Activated naive CD8-positive, alpha-beta T cell treated with anti-CD3 and anti-CD28 coated beads for 36 hours (primary cell): ENCODE measurements at regions not wholly inside any gene's neighbourhood (a gene's known extent, or its start where the extent isn't known, plus 50 kb on each side); places are given as distances from the start of the nearest gene placed in this dataset.
"Not testable (repeated sequence)": the region's sequence is repeated elsewhere in the genome, so short reads cannot be mapped to it uniquely, and the experiment has no call there.

Experiments
- DNase-seq: peaks from one replicate; pipeline ENCODE4 v3.0.0; 2021
- H3K27ac Mint-ChIP-seq: one replicate; pipeline ENCODE4 v1.8.0; 2022; ENCODE audit warnings: mild to moderate bottlenecking, moderate library complexity, mixed read lengths
- H3K27me3 Mint-ChIP-seq: one replicate; pipeline ENCODE4 v1.8.0; 2022; ENCODE audit warnings: mild to moderate bottlenecking, mixed read lengths
- H3K36me3 Mint-ChIP-seq: one replicate; pipeline ENCODE4 v1.8.0; 2021; ENCODE audit warnings: mild to moderate bottlenecking, mixed read lengths
- H3K4me1 Mint-ChIP-seq: one replicate; pipeline ENCODE4 v1.8.0; 2021; ENCODE audit warnings: mixed read lengths
- H3K4me3 Mint-ChIP-seq: one replicate; pipeline ENCODE4 v1.8.0; 2022; ENCODE audit warnings: mild to moderate bottlenecking, moderate library complexity, mixed read lengths
- H3K9me3 Mint-ChIP-seq: one replicate; pipeline ENCODE4 v1.8.0; 2022; ENCODE audit warnings: mixed read lengths

- Mint-ChIP-seq H3K4me3 (no peak overlapping the region), H3K4me1 (peaks cover 2% of the 10 kb centered on the region), H3K36me3 (no peaks in the 10 kb centered on the region), H3K9me3 (no peaks in the 10 kb centered on the region), H3K27me3 (no peaks in the 10 kb centered on the region), H3K27ac (no peak overlapping the region)
- no peak for DNase-seq
Measured at GRCh38 chr5:110257971-110258370, 468.5 kb downstream of the TMEM232 start.

- Mint-ChIP-seq H3K9me3 (no peaks in the 10 kb centered on the region), H3K27me3 (no peaks in the 10 kb centered on the region)
Measured at GRCh38 chr5:110258460-110259216, 467.8 kb downstream of the TMEM232 start.

GRCh38 chr5:110262749-110263148 lies 463.7 kb downstream of the TMEM232 start:
- H3K9me3 Mint-ChIP-seq, result no peaks in the 10 kb centered on the region
- no peaks in the 10 kb centered on the region for H3K36me3 Mint-ChIP-seq
- H3K27ac Mint-ChIP-seq, result no peak overlapping the region
- no peak for DNase-seq
- no peak overlapping the region for H3K4me3 Mint-ChIP-seq
- H3K27me3 Mint-ChIP-seq, result no peaks in the 10 kb centered on the region
- peaks cover under 1% of the 10 kb centered on the region for H3K4me1 Mint-ChIP-seq

More at GRCh38 chr5:110258460-110259216, 467.8 kb downstream of the TMEM232 start:
- no peaks in the 10 kb centered on the region for H3K36me3 Mint-ChIP-seq
- H3K4me3 Mint-ChIP-seq, result no peak overlapping the region
- DNase-seq, result no peak
- peaks cover 2% of the 10 kb centered on the region for H3K4me1 Mint-ChIP-seq
- H3K27ac Mint-ChIP-seq, result no peak overlapping the region

GRCh38 chr5:110264661-110265060 lies 461.8 kb downstream of the TMEM232 start:
- Mint-ChIP-seq H3K27ac (no peak overlapping the region), H3K27me3 (no peaks in the 10 kb centered on the region), H3K36me3 (no peaks in the 10 kb centered on the region), H3K4me3 (no peak overlapping the region), H3K4me1 (peaks cover 1% of the 10 kb centered on the region), H3K9me3 (no peaks in the 10 kb centered on the region)
- no peak for DNase-seq

- Mint-ChIP-seq H3K4me1 (peaks cover 4% of the 10 kb centered on the region), H3K9me3 (no peaks in the 10 kb centered on the region), H3K27ac (no peak overlapping the region)
Measured at GRCh38 chr5:110265162-110265561, 461.3 kb downstream of the TMEM232 start.

GRCh38 chr5:110267714-110268113 lies 458.8 kb downstream of the TMEM232 start:
- H3K9me3 Mint-ChIP-seq, result peaks cover 1% of the 10 kb centered on the region
- H3K27me3 Mint-ChIP-seq, result no peaks in the 10 kb centered on the region
- H3K4me1 Mint-ChIP-seq, result peaks cover 4% of the 10 kb centered on the region
- no peak overlapping the region for H3K4me3 Mint-ChIP-seq
- no peak overlapping the region for H3K27ac Mint-ChIP-seq
- H3K36me3 Mint-ChIP-seq, result no peaks in the 10 kb centered on the region
- no peak for DNase-seq

More at GRCh38 chr5:110265162-110265561, 461.3 kb downstream of the TMEM232 start:
- Mint-ChIP-seq H3K27me3 (no peaks in the 10 kb centered on the region), H3K4me3 (no peak overlapping the region), H3K36me3 (no peaks in the 10 kb centered on the region)
- DNase-seq, result no peak

GRCh38 chr5:110268283-110268682 lies 458.2 kb downstream of the TMEM232 start:
- H3K27me3 Mint-ChIP-seq, result no peaks in the 10 kb centered on the region
- no peak overlapping the region for H3K4me3 Mint-ChIP-seq
- no peak for DNase-seq
- peaks cover 4% of the 10 kb centered on the region for H3K4me1 Mint-ChIP-seq
- H3K27ac Mint-ChIP-seq, result no peak overlapping the region
- peaks cover 1% of the 10 kb centered on the region for H3K9me3 Mint-ChIP-seq
- H3K36me3 Mint-ChIP-seq, result no peaks in the 10 kb centered on the region

- no peak overlapping the region for H3K4me3 Mint-ChIP-seq
Measured at GRCh38 chr5:110268985-110269384, 457.5 kb downstream of the TMEM232 start.

GRCh38 chr5:110269478-110270142 lies 456.9 kb downstream of the TMEM232 start:
- peak overlapping the region; percentile 56 for H3K27ac Mint-ChIP-seq
- H3K4me3 Mint-ChIP-seq, result no peak overlapping the region
- peaks cover 1% of the 10 kb centered on the region for H3K9me3 Mint-ChIP-seq
- H3K4me1 Mint-ChIP-seq, result peaks cover 4% of the 10 kb centered on the region
- no peak for DNase-seq
- H3K36me3 Mint-ChIP-seq, result no peaks in the 10 kb centered on the region
- H3K27me3 Mint-ChIP-seq, result no peaks in the 10 kb centered on the region

More at GRCh38 chr5:110268985-110269384, 457.5 kb downstream of the TMEM232 start:
- H3K27me3 Mint-ChIP-seq, result no peaks in the 10 kb centered on the region
- H3K4me1 Mint-ChIP-seq, result peaks cover 4% of the 10 kb centered on the region
- peaks cover 1% of the 10 kb centered on the region for H3K9me3 Mint-ChIP-seq
- H3K27ac Mint-ChIP-seq, result no peak overlapping the region
- H3K36me3 Mint-ChIP-seq, result no peaks in the 10 kb centered on the region
- no peak for DNase-seq

- Mint-ChIP-seq H3K27ac (no peak overlapping the region), H3K27me3 (no peaks in the 10 kb centered on the region), H3K9me3 (peaks cover 23% of the 10 kb centered on the region), H3K4me1 (no peaks in the 10 kb centered on the region), H3K36me3 (no peaks in the 10 kb centered on the region), H3K4me3 (no peak overlapping the region)
- DNase-seq, result no peak
Measured at GRCh38 chr5:110275878-110276277, 450.6 kb downstream of the TMEM232 start.

GRCh38 chr5:110278449-110278848 lies 448.0 kb downstream of the TMEM232 start:
- peaks cover 40% of the 10 kb centered on the region for H3K9me3 Mint-ChIP-seq
- H3K27me3 Mint-ChIP-seq, H3K27ac Mint-ChIP-seq, H3K36me3 Mint-ChIP-seq, H3K4me3 Mint-ChIP-seq, H3K4me1 Mint-ChIP-seq, DNase-seq: not testable (repeated sequence)

- DNase-seq, H3K4me3 Mint-ChIP-seq, H3K36me3 Mint-ChIP-seq, H3K4me1 Mint-ChIP-seq, H3K27me3 Mint-ChIP-seq, H3K27ac Mint-ChIP-seq: not testable (repeated sequence)
- peaks cover 35% of the 10 kb centered on the region for H3K9me3 Mint-ChIP-seq
Measured at GRCh38 chr5:110284121-110284520, 442.4 kb downstream of the TMEM232 start.

- no peaks in the 10 kb centered on the region for H3K36me3 Mint-ChIP-seq
- H3K4me3 Mint-ChIP-seq, result no peak overlapping the region
- H3K27me3 Mint-ChIP-seq, result no peaks in the 10 kb centered on the region
- H3K4me1 Mint-ChIP-seq, result peaks cover 4% of the 10 kb centered on the region
- no peak overlapping the region for H3K27ac Mint-ChIP-seq
- no peak for DNase-seq
- peaks cover 5% of the 10 kb centered on the region for H3K9me3 Mint-ChIP-seq
Measured at GRCh38 chr5:110288766-110289511, 437.5 kb downstream of the TMEM232 start.

GRCh38 chr5:110289512-110289810 lies 437.0 kb downstream of the TMEM232 start:
- Mint-ChIP-seq H3K27ac (no peak overlapping the region), H3K4me1 (peaks cover 4% of the 10 kb centered on the region), H3K4me3 (no peak overlapping the region), H3K9me3 (peaks cover 4% of the 10 kb centered on the region), H3K27me3 (no peaks in the 10 kb centered on the region), H3K36me3 (no peaks in the 10 kb centered on the region)
- no peak for DNase-seq

GRCh38 chr5:110290542-110290941 lies 435.9 kb downstream of the TMEM232 start:
- peaks cover 1% of the 10 kb centered on the region for H3K9me3 Mint-ChIP-seq
- peaks cover 4% of the 10 kb centered on the region for H3K4me1 Mint-ChIP-seq

More at GRCh38 chr5:110290542-110290941, 435.9 kb downstream of the TMEM232 start:
- DNase-seq, result no peak
- H3K4me3 Mint-ChIP-seq, result no peak overlapping the region
- no peak overlapping the region for H3K27ac Mint-ChIP-seq
- no peaks in the 10 kb centered on the region for H3K27me3 Mint-ChIP-seq
- no peaks in the 10 kb centered on the region for H3K36me3 Mint-ChIP-seq
